OCI-LY3 (cell line): ENCODE measurements at regions not wholly inside any gene's neighbourhood (a gene's known extent, or its start where the extent isn't known, plus 50 kb on each side); places are given as distances from the start of the nearest gene placed in this dataset.

ENCODE experiments used
- H2AFZ ChIP-seq: fragments of 200-600, 300-600 bp; shearing (Covaris generic); 2 replicates; pipeline ENCODE4 v1.6.0; 2014; ENCODE audit warnings: antibody characterized with exemption, low read depth, low read length
- H3K27ac ChIP-seq: fragments of 200-600, 300-600 bp; sonication (generic); 2 replicates; pipeline ENCODE4 v1.5.1; 2014; ENCODE audit warnings: mild to moderate bottlenecking, low read length, moderate library complexity, mixed read lengths
- H3K27me3 ChIP-seq: fragments of 200-600, 300-600 bp; sonication (generic); 2 replicates; pipeline ENCODE4 v1.6.1; 2014; ENCODE audit warnings: low read depth, low read length, mixed read lengths
- H3K36me3 ChIP-seq: fragments of 200-600, 300-600 bp; sonication (generic); replicated peaks from 2 replicates; pipeline ENCODE3; 2014; ENCODE audit warnings: low read depth, low read length, mixed read lengths
- H3K4me1 ChIP-seq: fragments of 300-600, 200-600 bp; sonication (generic); 2 replicates; pipeline ENCODE4 v1.6.1; 2014; ENCODE audit warnings: low read length, mixed read lengths
- H3K4me2 ChIP-seq: fragments of 200-600, 300-600 bp; sonication (generic); 2 replicates; pipeline ENCODE4 v1.6.1; 2014; ENCODE audit warnings: low read length, mixed read lengths
- H3K4me3 ChIP-seq: fragments of 300-600, 200-600 bp; sonication (generic); 2 replicates; pipeline ENCODE4 v1.5.1; 2014; ENCODE audit warnings: antibody characterized with exemption, mild to moderate bottlenecking, low read length, moderate library complexity
- H3K79me2 ChIP-seq: fragments of 300-600, 200-600 bp; shearing (Covaris generic); 2 replicates; pipeline ENCODE4 v1.6.1; 2014; ENCODE audit warnings: mild to moderate bottlenecking, low read length, mixed read lengths
- H3K9ac ChIP-seq: fragments of 300-600, 200-600 bp; shearing (Covaris generic); 2 replicates; pipeline ENCODE4 v1.6.0; 2014; ENCODE audit warnings: mild to moderate bottlenecking, low read length, moderate library complexity
- H3K9me3 ChIP-seq: fragments of 200-600, 300-600 bp; shearing (Covaris generic); 2 replicates; pipeline ENCODE4 v1.6.1; 2014; ENCODE audit warnings: low read length, mixed read lengths; ENCODE audit not compliant: insufficient read depth
- H4K20me1 ChIP-seq: fragments of 200-600, 300-600 bp; sonication (generic); 2 replicates; pipeline ENCODE4 v1.6.1; 2016; ENCODE audit warnings: low read length, mixed read lengths; ENCODE audit not compliant: insufficient read depth
- EZH2phosphoT487 ChIP-seq: fragments of 200-600 bp; shearing (Covaris generic); IDR thresholded peaks from 2 replicates; pipeline ENCODE4 v1.6.1; 2018; ENCODE audit warnings: antibody characterized with exemption, mixed run types, low read depth
- TF ChIP-seq, protein P1 (sequence below): fragments of 200-600, 300-600 bp; sonication (generic); IDR thresholded peaks from 2 replicates; pipeline ENCODE4 v1.5.1; 2014; ENCODE audit warnings: antibody characterized with exemption, low read length, low read depth

DNA sequence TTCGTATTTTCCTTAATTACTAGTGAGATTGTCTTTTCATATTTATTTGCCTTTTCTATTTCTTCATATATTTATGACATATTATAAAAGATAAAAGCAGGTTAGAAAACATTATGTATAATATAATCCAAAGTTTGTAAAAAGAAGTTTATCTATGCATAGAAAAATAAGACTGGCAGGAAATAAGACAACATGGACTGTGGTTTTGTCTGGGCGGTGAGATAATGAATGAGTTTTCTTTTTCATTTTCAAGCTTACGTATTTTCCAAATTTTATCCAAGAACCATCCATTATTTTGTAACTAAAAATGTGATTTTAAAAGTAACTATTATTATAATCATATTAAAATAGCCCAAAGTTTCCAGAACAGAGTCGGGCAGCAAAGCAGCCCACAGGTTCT is 109.8 kb upstream of the MVB12B start:
- Histone ChIP-seq H3K9me3 (0 out of 2 replicates have a peak, but pooled peaks cover 4% of the 10 kb centered on the region), H3K9ac (no peak overlapping the region), H3K27ac (no peak overlapping the region), H3K4me3 (no peak overlapping the region), H4K20me1 (no peaks in the 10 kb centered on the region), H3K4me1 (no peaks in the 10 kb centered on the region), H3K79me2 (no peaks in the 10 kb centered on the region), H2AFZ (no peak overlapping the region), H3K36me3 (no peaks in the 10 kb centered on the region), H3K4me2 (no peak overlapping the region), H3K27me3 (peaks cover 44% of the 10 kb centered on the region)
- TF ChIP-seq, protein P1, sequence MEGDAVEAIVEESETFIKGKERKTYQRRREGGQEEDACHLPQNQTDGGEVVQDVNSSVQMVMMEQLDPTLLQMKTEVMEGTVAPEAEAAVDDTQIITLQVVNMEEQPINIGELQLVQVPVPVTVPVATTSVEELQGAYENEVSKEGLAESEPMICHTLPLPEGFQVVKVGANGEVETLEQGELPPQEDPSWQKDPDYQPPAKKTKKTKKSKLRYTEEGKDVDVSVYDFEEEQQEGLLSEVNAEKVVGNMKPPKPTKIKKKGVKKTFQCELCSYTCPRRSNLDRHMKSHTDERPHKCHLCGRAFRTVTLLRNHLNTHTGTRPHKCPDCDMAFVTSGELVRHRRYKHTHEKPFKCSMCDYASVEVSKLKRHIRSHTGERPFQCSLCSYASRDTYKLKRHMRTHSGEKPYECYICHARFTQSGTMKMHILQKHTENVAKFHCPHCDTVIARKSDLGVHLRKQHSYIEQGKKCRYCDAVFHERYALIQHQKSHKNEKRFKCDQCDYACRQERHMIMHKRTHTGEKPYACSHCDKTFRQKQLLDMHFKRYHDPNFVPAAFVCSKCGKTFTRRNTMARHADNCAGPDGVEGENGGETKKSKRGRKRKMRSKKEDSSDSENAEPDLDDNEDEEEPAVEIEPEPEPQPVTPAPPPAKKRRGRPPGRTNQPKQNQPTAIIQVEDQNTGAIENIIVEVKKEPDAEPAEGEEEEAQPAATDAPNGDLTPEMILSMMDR = no peak
- no peak for TF ChIP-seq EZH2phosphoT487

DNA sequence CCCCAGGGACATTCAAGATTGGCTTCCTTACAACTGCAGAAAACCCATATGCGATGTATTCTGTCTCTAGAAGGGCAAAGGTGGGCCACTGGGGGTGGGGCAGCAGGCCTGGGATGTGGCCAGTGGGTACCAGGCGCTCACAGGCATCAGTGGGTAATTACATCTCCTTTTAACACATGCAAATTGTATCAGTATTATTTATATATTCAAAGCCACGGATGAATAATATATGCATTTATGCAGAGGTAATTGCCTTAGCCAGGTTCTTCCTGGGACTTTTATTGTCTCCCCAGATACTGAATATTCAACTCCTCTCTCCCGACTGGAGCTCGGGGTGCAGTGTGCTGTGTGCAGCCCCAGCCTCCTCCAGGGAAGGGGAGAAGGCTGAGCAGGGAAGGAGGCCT is 109.4 kb upstream of the MVB12B start:
- Histone ChIP-seq H4K20me1 (no peaks in the 10 kb centered on the region), H2AFZ (no peak overlapping the region), H3K9me3 (0 out of 2 replicates have a peak, but pooled peaks cover 4% of the 10 kb centered on the region), H3K4me2 (no peak overlapping the region), H3K79me2 (no peaks in the 10 kb centered on the region), H3K36me3 (no peaks in the 10 kb centered on the region), H3K27ac (no peak overlapping the region), H3K4me3 (no peak overlapping the region), H3K4me1 (no peaks in the 10 kb centered on the region), H3K27me3 (peaks cover 44% of the 10 kb centered on the region), H3K9ac (no peak overlapping the region)
- no peak for TF ChIP-seq EZH2phosphoT487

DNA sequence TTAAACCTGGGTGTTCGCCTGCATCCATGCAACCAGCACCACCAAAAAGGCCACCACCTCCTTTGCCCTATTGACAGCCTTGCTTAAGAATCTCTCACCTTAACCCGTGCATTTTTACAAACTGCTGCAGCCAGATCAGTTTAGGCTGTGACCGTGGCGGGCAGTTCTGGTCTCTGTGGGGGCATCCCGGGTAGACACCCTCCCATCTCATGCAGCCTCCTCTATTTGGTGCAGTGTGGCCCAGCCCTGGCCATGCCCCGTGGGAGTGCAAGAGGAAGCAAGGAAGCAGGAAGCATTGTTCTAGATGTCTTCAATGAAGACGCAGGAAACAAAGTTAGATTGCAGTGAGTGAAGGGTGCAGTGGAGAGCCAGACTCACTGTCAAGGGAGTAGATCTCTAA is 108.8 kb upstream of the MVB12B start:
- Histone ChIP-seq H3K4me3 (no peak overlapping the region), H3K27ac (no peak overlapping the region), H3K9ac (no peak overlapping the region), H4K20me1 (no peaks in the 10 kb centered on the region), H3K9me3 (0 out of 2 replicates have a peak, but pooled peaks cover 4% of the 10 kb centered on the region), H3K79me2 (no peaks in the 10 kb centered on the region), H2AFZ (no peak overlapping the region), H3K27me3 (peaks cover 44% of the 10 kb centered on the region), H3K4me1 (no peaks in the 10 kb centered on the region), H3K4me2 (no peak overlapping the region), H3K36me3 (no peaks in the 10 kb centered on the region)
- TF ChIP-seq EZH2phosphoT487 = no peak
- TF ChIP-seq, protein P1 = no peak

DNA sequence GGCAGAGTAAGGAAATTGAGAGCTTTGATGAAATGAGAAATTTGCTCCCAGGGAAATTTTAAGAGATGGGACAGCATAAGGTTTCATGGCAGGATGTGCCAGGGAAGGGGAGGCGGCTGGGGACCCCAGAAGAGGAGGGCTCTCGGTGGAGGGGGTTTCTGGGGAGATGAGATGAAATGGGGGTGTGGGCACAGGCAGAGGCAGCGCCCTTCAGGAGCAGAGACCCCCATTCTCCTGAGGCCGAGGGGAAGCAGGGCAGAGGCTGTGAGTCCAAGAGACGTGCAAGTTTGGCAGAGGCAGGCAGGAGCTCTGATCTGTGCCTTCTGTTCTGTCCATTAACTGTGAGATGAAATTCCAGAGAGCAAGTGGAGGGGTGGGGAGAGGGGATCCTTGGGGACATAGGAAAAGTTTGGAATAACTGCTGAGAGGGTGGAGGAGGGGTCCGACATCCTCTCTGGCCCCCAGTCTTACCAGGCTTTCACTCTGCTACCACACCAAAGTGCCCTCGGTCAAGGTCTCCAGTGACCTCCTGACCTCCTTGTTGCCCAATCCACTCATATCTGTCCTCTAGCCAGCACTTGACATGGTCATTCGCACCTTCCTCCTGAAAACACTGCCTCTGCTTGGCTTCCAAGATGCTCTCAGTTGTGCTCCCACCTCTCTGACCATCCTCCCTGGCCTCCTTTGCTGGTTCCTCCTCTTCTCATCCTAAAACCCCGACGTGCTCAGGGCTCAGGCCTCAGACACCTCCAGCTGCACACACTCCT is 108.1 kb upstream of the MVB12B start:
- no peak overlapping the region for H3K9ac ChIP-seq
- TF ChIP-seq, protein P1 = no peak
- TF ChIP-seq EZH2phosphoT487 = no peak
- H3K27me3 ChIP-seq = peaks cover 44% of the 10 kb centered on the region
- no peaks in the 10 kb centered on the region for H3K79me2 ChIP-seq
- no peak overlapping the region for H2AFZ ChIP-seq
- no peak overlapping the region for H3K4me3 ChIP-seq
- H3K27ac ChIP-seq = no peak overlapping the region
- no peaks in the 10 kb centered on the region for H4K20me1 ChIP-seq
- H3K36me3 ChIP-seq = no peaks in the 10 kb centered on the region
- H3K4me2 ChIP-seq = no peak overlapping the region
- H3K4me1 ChIP-seq = no peaks in the 10 kb centered on the region
- H3K9me3 ChIP-seq = no peaks in the 10 kb centered on the region
